ENCODE measurements at regions not wholly inside any gene's neighbourhood (a gene's known extent, or its start where the extent isn't known, plus 50 kb on each side); places are given as distances from the start of the nearest gene placed in this dataset.
A peak's percentile ranks its signal among the peaks of the same experiment; 100 is the strongest.
"Not testable (repeated sequence)": the region's sequence is repeated elsewhere in the genome, so short reads cannot be mapped to it uniquely, and the experiment has no call there.

GRCh38 chr16:21525029-21525895 is 74.1 kb upstream of the METTL9 start:
- H3K4me3 Mint-ChIP-seq; ATAC-seq; H3K36me3 Mint-ChIP-seq; H3K27me3 Mint-ChIP-seq (ENCODE audit: low read depth); H3K9me3 Mint-ChIP-seq; H3K27ac Mint-ChIP-seq; CTCF ChIA-PET: not testable (repeated sequence)
- peak; percentile 21 for DNase-seq (ENCODE audit: low spot score)
- peak; percentile 95 for TF ChIP-seq GABPB1 (CRISPR knock-in tag; IDR thresholded peaks at IDR 0.05)
- peaks cover 11% of the 10 kb centered on the region for H3K4me1 Mint-ChIP-seq
- POLR2A ChIA-PET = interaction anchor here (0.6 kb wide), 1 partner anchor 20 kb away, joined by 3 read pairs; no protein-coding TSS in a partner anchor

- H3K9me3 Mint-ChIP-seq; ATAC-seq; H3K4me3 Mint-ChIP-seq; H3K27ac Mint-ChIP-seq; H3K27me3 Mint-ChIP-seq (ENCODE audit: low read depth); POLR2A ChIA-PET; H3K36me3 Mint-ChIP-seq; DNase-seq (ENCODE audit: low spot score): not testable (repeated sequence)
- CTCF ChIA-PET = interaction anchor here (0.9 kb wide), 1 partner anchor 27 kb away, joined by 3 read pairs; no protein-coding TSS in a partner anchor
- peaks cover 11% of the 10 kb centered on the region for H3K4me1 Mint-ChIP-seq
Observed at GRCh38 chr16:21525956-21526922, 73.1 kb upstream of the METTL9 start.

- DNase-seq (ENCODE audit: low spot score) = no peak
- H3K27me3 Mint-ChIP-seq (ENCODE audit: low read depth) = no peaks in the 10 kb centered on the region
- ChIA-PET CTCF (interaction anchor here (0.9 kb wide), 1 partner anchor 26 kb away, joined by 3 read pairs; no protein-coding TSS in a partner anchor), POLR2A (no interaction called here)
- H3K36me3 Mint-ChIP-seq = no peaks in the 10 kb centered on the region
- no peak for ATAC-seq
- H3K27ac Mint-ChIP-seq = no peak overlapping the region
- peaks cover 11% of the 10 kb centered on the region for H3K4me1 Mint-ChIP-seq
- H3K9me3 Mint-ChIP-seq = no peaks in the 10 kb centered on the region
- TF ChIP-seq NFATC4 (CRISPR knock-in tag; IDR thresholded peaks at IDR 0.05) (no peak), CDX4 (CRISPR knock-in tag; IDR thresholded peaks at IDR 0.05; ENCODE audit: borderline replicate concordance) (no peak), ZSCAN18 (CRISPR knock-in tag; IDR thresholded peaks at IDR 0.05) (no peak), NR3C1 (CRISPR knock-in tag; conservative IDR thresholded peaks at IDR 0.05; ENCODE audit: low read depth) (no peak), CREM (CRISPR knock-in tag; IDR thresholded peaks at IDR 0.05) (no peak), ZNF317 (CRISPR knock-in tag; IDR thresholded peaks at IDR 0.05; ENCODE audit: borderline replicate concordance, low read depth) (no peak), GABPB1 (CRISPR knock-in tag; IDR thresholded peaks at IDR 0.05) (no peak), ZBTB43 (CRISPR knock-in tag; IDR thresholded peaks at IDR 0.05) (no peak), ETV6 (CRISPR knock-in tag; IDR thresholded peaks at IDR 0.05) (no peak), USF2 (CRISPR knock-in tag; IDR thresholded peaks at IDR 0.05) (no peak), HMGXB4 (CRISPR knock-in tag; IDR thresholded peaks at IDR 0.05) (no peak), JUN (CRISPR knock-in tag; IDR thresholded peaks at IDR 0.05) (no peak), E2F5 (CRISPR knock-in tag; IDR thresholded peaks at IDR 0.05) (no peak), PRRX2 (CRISPR knock-in tag; IDR thresholded peaks at IDR 0.05) (no peak), ZNF263 (CRISPR knock-in tag; IDR thresholded peaks at IDR 0.05; ENCODE audit: low read depth) (no peak)
- no peak overlapping the region for H3K4me3 Mint-ChIP-seq
Observed at GRCh38 chr16:21526923-21527807, 72.2 kb upstream of the METTL9 start.

- H3K9me3 Mint-ChIP-seq; POLR2A ChIA-PET; H3K36me3 Mint-ChIP-seq; ATAC-seq; H3K27me3 Mint-ChIP-seq (ENCODE audit: low read depth); H3K27ac Mint-ChIP-seq; H3K4me3 Mint-ChIP-seq; CTCF ChIA-PET; DNase-seq (ENCODE audit: low spot score): not testable (repeated sequence)
- H3K4me1 Mint-ChIP-seq = peaks cover 11% of the 10 kb centered on the region
Observed at GRCh38 chr16:21529060-21529658, 70.2 kb upstream of the METTL9 start.

Measured in WTC11 (cell line).